PFSK-1 (cell line): ENCODE measurements at regions not wholly inside any gene's neighbourhood (a gene's known extent, or its start where the extent isn't known, plus 50 kb on each side); places are given as distances from the start of the nearest gene placed in this dataset.

Source experiments
- POLR2AphosphoS5 ChIP-seq: IDR thresholded peaks from 2 replicates; pipeline ENCODE4 v1.6.1; 2012; ENCODE audit warnings: low read depth, mild to moderate bottlenecking, control low read depth, low read length, moderate library complexity
- TAF1 ChIP-seq: IDR thresholded peaks from 2 replicates; pipeline ENCODE4 v1.6.1; 2012; ENCODE audit warnings: low read length, control low read depth, borderline replicate concordance; ENCODE audit not compliant: insufficient read depth

- TF ChIP-seq POLR2AphosphoS5 (no peak), TAF1 (no peak)
Observed at GRCh38 chr4:96955226-96955625, 1115.3 kb downstream of the PDHA2 start.
